ENCODE measurements at regions not wholly inside any gene's neighbourhood (a gene's known extent, or its start where the extent isn't known, plus 50 kb on each side); places are given as distances from the start of the nearest gene placed in this dataset.

- no peak for DNase-seq
Measured at GRCh38 chr10:43888586-43888985, 239.9 kb upstream of the ZNF32 start.

- DNase-seq = no peak
Measured at GRCh38 chr10:43885842-43886241, 237.2 kb upstream of the ZNF32 start.

- no peak for DNase-seq
Measured at GRCh38 chr10:43885252-43885651, 236.6 kb upstream of the ZNF32 start.

- DNase-seq = no peak
Measured at GRCh38 chr10:43884501-43885105, 235.9 kb upstream of the ZNF32 start.

- DNase-seq = no peak
Measured at GRCh38 chr10:43882711-43883110, 234.0 kb upstream of the ZNF32 start.

GRCh38 chr10:43881657-43882056 lies 233.0 kb upstream of the ZNF32 start:
- DNase-seq = no peak

- no peak for DNase-seq
Measured at GRCh38 chr10:43880160-43880559, 231.5 kb upstream of the ZNF32 start.

GRCh38 chr10:43879742-43880141 lies 231.1 kb upstream of the ZNF32 start:
- DNase-seq = no peak

- no peak for DNase-seq
Measured at GRCh38 chr10:43879162-43879561, 230.5 kb upstream of the ZNF32 start.

- no peak for DNase-seq
Measured at GRCh38 chr10:43878386-43878785, 229.7 kb upstream of the ZNF32 start.

GRCh38 chr10:43876976-43877375 lies 228.3 kb upstream of the ZNF32 start:
- DNase-seq = no peak

GRCh38 chr10:43874984-43875383 lies 226.3 kb upstream of the ZNF32 start:
- no peak for DNase-seq

GRCh38 chr10:43873717-43874116 lies 225.0 kb upstream of the ZNF32 start:
- DNase-seq = no peak

- no peak for DNase-seq
Measured at GRCh38 chr10:43872644-43873043, 224.0 kb upstream of the ZNF32 start.

- no peak for DNase-seq
Measured at GRCh38 chr10:43871545-43871944, 222.9 kb upstream of the ZNF32 start.

- DNase-seq = no peak
Measured at GRCh38 chr10:43870968-43871439, 222.3 kb upstream of the ZNF32 start.

- no peak for DNase-seq
Measured at GRCh38 chr10:43869669-43870322, 221.1 kb upstream of the ZNF32 start.

- DNase-seq = no peak
Measured at GRCh38 chr10:43868952-43869351, 220.3 kb upstream of the ZNF32 start.

GRCh38 chr10:43867667-43868565 lies 219.2 kb upstream of the ZNF32 start:
- DNase-seq = no peak

GRCh38 chr10:43867113-43867512 lies 218.4 kb upstream of the ZNF32 start:
- no peak for DNase-seq

- no peak for DNase-seq
Measured at GRCh38 chr10:43866712-43867111, 218.0 kb upstream of the ZNF32 start.

GRCh38 chr10:43865265-43866135 lies 216.8 kb upstream of the ZNF32 start:
- DNase-seq = no peak

- no peak for DNase-seq
Measured at GRCh38 chr10:43864656-43865055, 216.0 kb upstream of the ZNF32 start.

Data from right hindlimb (tissue), 1 donor.